ENCODE measurements at regions not wholly inside any gene's neighbourhood (a gene's known extent, or its start where the extent isn't known, plus 50 kb on each side); places are given as distances from the start of the nearest gene placed in this dataset.

DNA sequence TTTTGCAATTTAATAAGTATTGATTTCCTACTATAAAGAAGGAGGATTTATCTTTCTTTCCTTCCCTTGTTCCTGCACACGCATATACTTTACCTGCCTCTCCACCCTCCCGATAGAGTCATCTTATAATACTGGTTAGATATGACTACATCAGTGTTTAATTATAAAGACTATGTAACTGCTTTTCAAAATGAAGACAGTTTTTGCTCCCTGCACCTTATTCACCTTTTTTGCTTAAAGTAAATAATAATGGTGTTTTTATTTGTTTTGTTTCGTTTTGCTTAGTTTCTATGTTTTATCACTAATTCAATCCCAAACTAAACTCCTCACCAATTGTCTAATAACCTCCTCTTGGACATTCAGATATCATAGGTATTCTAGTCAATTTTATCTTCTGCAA, 101.9 kb upstream of the RORA start:
- FAIRE-seq, result no peak
- TF ChIP-seq ZBTB9 (CRISPR knock-in tag; IDR thresholded peaks at IDR 0.05), result no peak
- no peak for TF ChIP-seq ZC3H8 (IDR thresholded peaks at IDR 0.05)
- no peak for TF ChIP-seq CREM (IDR thresholded peaks at IDR 0.05; ENCODE audit: low read depth)
- TF ChIP-seq BMI1 (IDR thresholded peaks at IDR 0.05; ENCODE audit: low read length), result no peak
- TF ChIP-seq ZNF592 (IDR thresholded peaks at IDR 0.05), result no peak
- no peak for TF ChIP-seq PURB (CRISPR knock-in tag; IDR thresholded peaks at IDR 0.05; ENCODE audit: low read depth)
- no peak for TF ChIP-seq RHOXF2B (CRISPR knock-in tag; conservative IDR thresholded peaks at IDR 0.05)
- no peak for TF ChIP-seq MYNN (IDR thresholded peaks at IDR 0.05)
- TF ChIP-seq MYNN (CRISPR knock-in tag; IDR thresholded peaks at IDR 0.05), result no peak
- no peak for TF ChIP-seq CHCHD3 (CRISPR knock-in tag; IDR thresholded peaks at IDR 0.05)
- TF ChIP-seq, protein P1, sequence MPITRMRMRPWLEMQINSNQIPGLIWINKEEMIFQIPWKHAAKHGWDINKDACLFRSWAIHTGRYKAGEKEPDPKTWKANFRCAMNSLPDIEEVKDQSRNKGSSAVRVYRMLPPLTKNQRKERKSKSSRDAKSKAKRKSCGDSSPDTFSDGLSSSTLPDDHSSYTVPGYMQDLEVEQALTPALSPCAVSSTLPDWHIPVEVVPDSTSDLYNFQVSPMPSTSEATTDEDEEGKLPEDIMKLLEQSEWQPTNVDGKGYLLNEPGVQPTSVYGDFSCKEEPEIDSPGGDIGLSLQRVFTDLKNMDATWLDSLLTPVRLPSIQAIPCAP (CRISPR knock-in tag; IDR thresholded peaks at IDR 0.05; ENCODE audit: borderline replicate concordance), result no peak
- TF ChIP-seq CLOCK (CRISPR knock-in tag; IDR thresholded peaks at IDR 0.05; ENCODE audit: borderline replicate concordance), result no peak
- TF ChIP-seq BACH1 (tag; IDR thresholded peaks at IDR 0.05), result no peak
- TF ChIP-seq HDAC6 (IDR thresholded peaks at IDR 0.05; ENCODE audit: low read depth, low read length), result no peak
- TF ChIP-seq POLR3A (IDR thresholded peaks at IDR 0.05; ENCODE audit: borderline replicate concordance, extremely low read depth, insufficient read depth, insufficient read length), result no peak
- no peak for TF ChIP-seq ZFP1 (CRISPR knock-in tag; IDR thresholded peaks at IDR 0.05)

More for the DNA sequence above, 101.9 kb upstream of the RORA start:
- WGBS (ENCODE audit: insufficient coverage, low coverage, missing lambda C conversion rate), result 0% methylated on average over 3 of the region's 3 CpGs
- ChIA-PET POLR2A (interaction anchor here (0.7 kb wide), 1 partner anchor 846 kb away, joined by 3 read pairs; no protein-coding TSS in a partner anchor), CTCF (ENCODE audit: low intra/inter-chr PET ratio) (no interaction called here)
- Histone ChIP-seq H3K27me3 (ENCODE audit: control insufficient read depth in 2 of 2, insufficient read depth in 2 of 2, low read length in 2 of 2) (no peaks in the 10 kb centered on the region), H3K79me2 (ENCODE audit: control insufficient read depth, insufficient read depth, low read length) (no peaks in the 10 kb centered on the region), H3K9me3 (replicated peaks; ENCODE audit: control insufficient read depth, insufficient read depth, low read depth, low read length) (no peaks in the 10 kb centered on the region), H2AFZ (ENCODE audit: low read depth, low read length) (no peak overlapping the region), H3K36me3 (ENCODE audit: control insufficient read depth, insufficient read depth, low read length) (no peaks in the 10 kb centered on the region), H4K20me1 (replicated peaks; ENCODE audit: control insufficient read depth, insufficient read depth, low read length) (no peaks in the 10 kb centered on the region), H3K9me1 (ENCODE audit: control insufficient read depth, insufficient read depth, low read length) (no peaks in the 10 kb centered on the region), H3K4me1 (replicated peaks in 1 of 2; ENCODE audit: control insufficient read depth in 2 of 2, insufficient read depth in 2 of 2, low read length in 2 of 2) (no peaks in the 10 kb centered on the region), H3K27ac (ENCODE audit: extremely low read depth, low read depth, low read length) (no peak overlapping the region), H3K4me2 (ENCODE audit: insufficient read depth, low read length) (no peak overlapping the region), H3K9ac (ENCODE audit: insufficient read depth in 1 of 2, low read depth in 2 of 2, low read length in 2 of 2) (no peak overlapping the region), H3K4me3 (no peak overlapping the region)
- in situ Hi-C loops (cut with MboI) (no loop called here), intact Hi-C loops (cut with micrococcal nuclease) (no loop called here)
- ATAC-seq (no peak), DNase-seq (ENCODE audit: extremely low read depth in 1 of 4, low spot score in 3 of 4) (no peak)
- BruUV-seq (replicated peaks), result no TSS peak

Data from K562 (cell line).